H1 (cell line): ENCODE measurements at regions not wholly inside any gene's neighbourhood (a gene's known extent, or its start where the extent isn't known, plus 50 kb on each side); places are given as distances from the start of the nearest gene placed in this dataset.

ENCODE experiments used
- CTCF ChIA-PET: fragments of 300-600 bp; sonication (Branson Sonifier 250); formaldehyde crosslinking; loops from one replicate; lab custom pipeline; 2021; ENCODE audit not compliant: partially characterized antibody; lab: Charles Lee
- POLR2A ChIA-PET: fragments of 300-600 bp; sonication (Branson Sonifier 250); formaldehyde crosslinking; loops from one replicate; lab custom pipeline; 2021; ENCODE audit warnings: inconsistent platforms; ENCODE audit not compliant: partially characterized antibody; lab: Charles Lee
- DNase-seq, 2 experiments: peaks; one replicate each; pipeline versions ENCODE4 v3.0.0 to v3.0.0-alpha.2; 2010 to 2022; ENCODE audit warnings: low spot score in 2 of 2, low read depth in 1 of 2, mixed read lengths in 1 of 2
- FAIRE-seq: peaks from 2 replicates; lab custom pipeline; 2011; peaks lifted over from hg19 to GRCh38; lab: Jason Lieb, UNC
- H2AFZ ChIP-seq: 2 replicates; pipeline ENCODE4 v1.8.1; 2012; ENCODE audit warnings: low read length, inconsistent platforms
- H2AK5ac ChIP-seq: 2 replicates; pipeline ENCODE4 v1.6.1; 2013; ENCODE audit warnings: low read depth, low read length
- H2BK120ac ChIP-seq: replicated peaks from 2 replicates; pipeline ENCODE3; 2013; ENCODE audit warnings: low read depth, low read length, inconsistent platforms
- H2BK12ac ChIP-seq: 2 replicates; pipeline ENCODE4 v1.6.1; 2013; ENCODE audit warnings: low read depth, low read length
- H2BK15ac ChIP-seq: 2 replicates; pipeline ENCODE4 v1.6.1; 2013; ENCODE audit warnings: low read length
- H2BK20ac ChIP-seq: 2 replicates; pipeline ENCODE4 v1.6.1; 2013; ENCODE audit warnings: low read length
- H2BK5ac ChIP-seq: 2 replicates; pipeline ENCODE4 v1.6.1; 2013; ENCODE audit warnings: low read depth, low read length
- H3K14ac ChIP-seq: 2 replicates; pipeline ENCODE4 v1.6.1; 2013; ENCODE audit warnings: inconsistent platforms; ENCODE audit not compliant: insufficient read length
- H3K18ac ChIP-seq: 2 replicates; pipeline ENCODE4 v1.6.1; 2013; ENCODE audit warnings: low read length; ENCODE audit errors: extremely low read depth
- H3K23ac ChIP-seq: 2 replicates; pipeline ENCODE4 v1.6.1; 2013; ENCODE audit warnings: inconsistent platforms; ENCODE audit not compliant: insufficient read length
- H3K23me2 ChIP-seq: 2 replicates; pipeline ENCODE4 v1.6.1; 2013; ENCODE audit warnings: low read depth, low read length
- H3K27ac ChIP-seq: 2 replicates; pipeline ENCODE4 v1.6.1; 2011; ENCODE audit warnings: low read depth, low read length, inconsistent platforms
- H3K27me3 ChIP-seq, 4 experiments: replicated peaks in 1 of 4; 1 replicate in 1 of 4; 2 replicates in 3 of 4; pipeline versions ENCODE4 v1.6.1 to v1.8.1; 2011 to 2013; ENCODE audit warnings: low read length in 3 of 4, mild to moderate bottlenecking in 3 of 4, inconsistent platforms in 2 of 4, mixed read lengths in 2 of 4, moderate library complexity in 1 of 4; ENCODE audit not compliant: control insufficient read depth in 3 of 4, insufficient read depth in 3 of 4; ENCODE audit errors: extremely low read depth in 1 of 4
- H3K36me3 ChIP-seq, 4 experiments: 2 replicates each; pipeline versions ENCODE4 v1.6.1 to v1.8.1; 2011 to 2013; ENCODE audit warnings: mild to moderate bottlenecking in 4 of 4, low read length in 3 of 4, moderate library complexity in 2 of 4, control low read depth in 1 of 4, inconsistent platforms in 1 of 4; ENCODE audit not compliant: insufficient read depth in 4 of 4, control insufficient read depth in 2 of 4
- H3K4ac ChIP-seq: replicated peaks from 2 replicates; pipeline ENCODE3; 2013; ENCODE audit warnings: low read length, low read depth, mixed read lengths, inconsistent platforms; ENCODE audit not compliant: insufficient read length
- H3K4me1 ChIP-seq, 4 experiments: replicated peaks in 1 of 4; 1 replicate in 1 of 4; 2 replicates in 3 of 4; pipeline versions ENCODE4 v1.6.1 to v1.8.1; 2011 to 2013; ENCODE audit warnings: low read length in 3 of 4, inconsistent platforms in 2 of 4, mixed read lengths in 1 of 4; ENCODE audit not compliant: insufficient read depth in 4 of 4, control insufficient read depth in 3 of 4
- H3K4me2 ChIP-seq, 2 experiments: 2 replicates each; pipeline versions ENCODE4 v1.6.1 to v1.8.1; 2011 to 2013; ENCODE audit warnings: low read depth in 2 of 2, low read length in 2 of 2, control low read depth in 1 of 2, inconsistent platforms in 1 of 2, mild to moderate bottlenecking in 1 of 2; ENCODE audit not compliant: insufficient read depth in 1 of 2
- H3K4me3 ChIP-seq, 4 experiments: fragments of 200-600, 300-600 bp in 1 of 4; sonication (generic), shearing (Covaris generic), sonication (Bioruptor Twin) in 1 of 4; 2 replicates each; pipeline versions ENCODE4 v1.5.1 to v1.8.1; 2011 to 2016; ENCODE audit warnings: low read length in 4 of 4, low read depth in 3 of 4, control low read depth in 2 of 4, inconsistent platforms in 2 of 4, mild to moderate bottlenecking in 2 of 4, mixed read lengths in 1 of 4, moderate library complexity in 1 of 4; ENCODE audit not compliant: insufficient read depth in 2 of 4; ENCODE audit errors: extremely low read depth in 1 of 4
- H3K56ac ChIP-seq: replicated peaks from 2 replicates; pipeline ENCODE3; 2013; ENCODE audit warnings: low read depth, mild to moderate bottlenecking, mixed read lengths, low read length, inconsistent platforms; ENCODE audit not compliant: insufficient read length
- H3K79me1 ChIP-seq: 2 replicates; pipeline ENCODE4 v1.6.1; 2013; ENCODE audit warnings: low read depth, low read length, control low read depth
- H3K79me2 ChIP-seq, 2 experiments: 2 replicates each; pipeline versions ENCODE4 v1.6.1 to v1.8.1; 2012 to 2013; ENCODE audit warnings: low read length in 2 of 2, mild to moderate bottlenecking in 2 of 2, inconsistent platforms in 1 of 2; ENCODE audit not compliant: insufficient read depth in 2 of 2, control insufficient read depth in 1 of 2
- H3K9ac ChIP-seq, 4 experiments: replicated peaks in 1 of 4; 1 replicate in 1 of 4; 2 replicates in 3 of 4; pipeline versions ENCODE4 v1.6.1 to v1.8.1; 2011 to 2013; ENCODE audit warnings: low read depth in 3 of 4, low read length in 3 of 4, control low read depth in 2 of 4, mild to moderate bottlenecking in 2 of 4, moderate library complexity in 2 of 4, inconsistent platforms in 1 of 4; ENCODE audit errors: extremely low read depth in 1 of 4
- H3K9me3 ChIP-seq, 2 experiments: 2 replicates each; pipeline versions ENCODE4 v1.6.1 to v1.8.1; 2012 to 2013; ENCODE audit warnings: mild to moderate bottlenecking in 2 of 2, moderate library complexity in 2 of 2, control low read depth in 1 of 2, inconsistent platforms in 1 of 2, low read depth in 1 of 2, low read length in 1 of 2, mixed read lengths in 1 of 2; ENCODE audit not compliant: insufficient read depth in 2 of 2
- H4K20me1 ChIP-seq, 2 experiments: replicated peaks in 1 of 2; 2 replicates each; pipeline versions ENCODE3 to v1.8.1; 2011 to 2013; ENCODE audit warnings: inconsistent platforms in 2 of 2, low read length in 2 of 2, mild to moderate bottlenecking in 1 of 2; ENCODE audit not compliant: insufficient read depth in 2 of 2, control insufficient read depth in 1 of 2
- H4K5ac ChIP-seq: 2 replicates; pipeline ENCODE4 v1.6.1; 2013; ENCODE audit warnings: low read length, low read depth, mixed read lengths, inconsistent platforms; ENCODE audit not compliant: insufficient read length
- H4K8ac ChIP-seq: 2 replicates; pipeline ENCODE4 v1.8.0; 2013; ENCODE audit warnings: mild to moderate bottlenecking, moderate library complexity, low read length, inconsistent platforms; ENCODE audit not compliant: insufficient read depth; ENCODE audit errors: extremely low read depth
- H4K91ac ChIP-seq: replicated peaks from 2 replicates; pipeline ENCODE3; 2013; ENCODE audit warnings: low read length, mixed read lengths, inconsistent platforms; ENCODE audit not compliant: insufficient read length
- ATF2 ChIP-seq: IDR thresholded peaks from 2 replicates; pipeline ENCODE4 v1.6.1; 2012; ENCODE audit warnings: low read length, inconsistent platforms
- CHD1 ChIP-seq: IDR thresholded peaks from 2 replicates; pipeline ENCODE4 v1.6.1; 2012; ENCODE audit warnings: low read depth, low read length, improper control_type of control experiment
- JUND ChIP-seq: IDR thresholded peaks from 2 replicates; pipeline ENCODE4 v1.6.1; 2011; ENCODE audit warnings: mild to moderate bottlenecking, improper control_type of control experiment, low read length
- KDM5A ChIP-seq: fragments of 200-600 bp; IDR thresholded peaks from 2 replicates; pipeline ENCODE4 v1.7.1; 2012; ENCODE audit warnings: mild to moderate bottlenecking, low read length, inconsistent platforms, mixed read lengths
- RFX5 ChIP-seq: IDR thresholded peaks from 2 replicates; pipeline ENCODE4 v1.6.1; 2011; ENCODE audit warnings: low read depth, low read length, improper control_type of control experiment, borderline replicate concordance
- RNF2 ChIP-seq: fragments of 200-900, 300-1000 bp; sonication (generic); IDR thresholded peaks from 2 replicates; pipeline ENCODE4 v1.7.1; 2016; ENCODE audit warnings: borderline replicate concordance, low read depth, mild to moderate bottlenecking, antibody characterized with exemption, low read length; ENCODE audit not compliant: poor library complexity, severe bottlenecking; ENCODE audit errors: missing control alignments
- WGBS, 2 experiments: shearing (Covaris generic) in 1 of 2; methylation state at CpG; one replicate each; pipeline versions ENCODE4 v1.1.6 to v1.1.7; 2013 to 2015; ENCODE audit warnings: low lambda C conversion rate in 2 of 2, mixed read lengths in 2 of 2, inconsistent platforms in 1 of 2, low coverage in 1 of 2, missing lambda C conversion rate in 1 of 2; ENCODE audit not compliant: insufficient replicate concordance in 2 of 2, insufficient coverage in 1 of 2, insufficient read length in 1 of 2; ENCODE audit errors: extremely low coverage in 1 of 2, missing lambda C conversion rate in 1 of 2; 5-methylcytosine and 5-hydroxymethylcytosine counted together

- H3K27ac ChIP-seq = no peak overlapping the region
- H4K20me1 ChIP-seq = no peaks in the 10 kb centered on the region
- H3K27me3 ChIP-seq = no peaks in the 10 kb centered on the region
- no peak overlapping the region for H2AFZ ChIP-seq
- no peaks in the 10 kb centered on the region for H3K79me1 ChIP-seq
- no peak overlapping the region for H3K4me3 ChIP-seq
- no peak overlapping the region for H3K4ac ChIP-seq
- H3K36me3 ChIP-seq = no peaks in the 10 kb centered on the region
- H2BK120ac ChIP-seq = no peak overlapping the region
- H3K79me2 ChIP-seq = no peaks in the 10 kb centered on the region
- no peak overlapping the region for H3K9ac ChIP-seq
- FAIRE-seq (no peak), DNase-seq (no peak)
- no peak overlapping the region for H2BK15ac ChIP-seq
- H3K14ac ChIP-seq = no peak overlapping the region
- no peak overlapping the region for H3K56ac ChIP-seq
- no peak overlapping the region for H4K5ac ChIP-seq
- H3K23me2 ChIP-seq = no peaks in the 10 kb centered on the region
- no peak overlapping the region for H2AK5ac ChIP-seq
- H4K8ac ChIP-seq = no peak overlapping the region
- H2BK12ac ChIP-seq = no peak overlapping the region
- H3K18ac ChIP-seq = no peak overlapping the region
- H3K4me2 ChIP-seq = no peak overlapping the region
- peaks cover 0 to 5% of the 10 kb centered on the region in 2 experiments; a peak in 2 of 4 replicates for H3K9me3 ChIP-seq
- H3K23ac ChIP-seq = no peak overlapping the region
- 76% methylated on average over 1 of the region's 1 CpG; no CpG with 5 or more reads in 1 of the 2 experiments for WGBS, 2 experiments
- no peak for TF ChIP-seq CHD1
- no peak for TF ChIP-seq RNF2
- no peak for TF ChIP-seq KDM5A
- TF ChIP-seq RFX5 = no peak
- TF ChIP-seq ATF2 = no peak
- TF ChIP-seq JUND = no peak
- TF ChIP-seq, all 59 proteins: peak for 0
- POLR2A ChIA-PET = no interaction called here
- CTCF ChIA-PET = interaction anchor here (0.9 kb wide), 1 partner anchor 333 kb away, joined by 3 read pairs; no protein-coding TSS in a partner anchor
- H2BK5ac ChIP-seq = no peak overlapping the region
- no peak overlapping the region for H2BK20ac ChIP-seq
- peaks cover 0 to 3% (median 0%) of the 10 kb centered on the region in 4 experiments; a peak in 1 of 7 replicates for H3K4me1 ChIP-seq
- no peak overlapping the region for H4K91ac ChIP-seq
Observed at GRCh38 chr7:23941551-23941950, 231.5 kb downstream of the STK31 start.
